ENCODE measurements at regions not wholly inside any gene's neighbourhood (a gene's known extent, or its start where the extent isn't known, plus 50 kb on each side); places are given as distances from the start of the nearest gene placed in this dataset.
"Not testable (repeated sequence)": the region's sequence is repeated elsewhere in the genome, so short reads cannot be mapped to it uniquely, and the experiment has no call there.

- TF ChIP-seq CTCF (conservative IDR thresholded peaks at IDR 0.05; ENCODE audit: control insufficient read depth, insufficient read depth, low read depth, low read length) = no peak
Observed at GRCh38 chrX:77298296-77298695, 148.9 kb upstream of the FGF16 start.

GRCh38 chrX:77298790-77299189 lies 148.4 kb upstream of the FGF16 start:
- DNase-seq (ENCODE audit: low read depth) = no peak
- TF ChIP-seq CTCF (conservative IDR thresholded peaks at IDR 0.05; ENCODE audit: control insufficient read depth, insufficient read depth, low read depth, low read length) = no peak
- H3K4me3 ChIP-seq (ENCODE audit: control insufficient read depth, low read depth, low read length) = no peak overlapping the region

More at GRCh38 chrX:77298296-77298695, 148.9 kb upstream of the FGF16 start:
- H3K4me3 ChIP-seq (ENCODE audit: control insufficient read depth, low read depth, low read length) = no peak overlapping the region
- no peak for DNase-seq (ENCODE audit: low read depth)

- H3K4me3 ChIP-seq (ENCODE audit: control insufficient read depth, low read depth, low read length) = no peak overlapping the region
- no peak for TF ChIP-seq CTCF (conservative IDR thresholded peaks at IDR 0.05; ENCODE audit: control insufficient read depth, insufficient read depth, low read depth, low read length)
- DNase-seq (ENCODE audit: low read depth) = no peak
Observed at GRCh38 chrX:77299549-77299948, 147.6 kb upstream of the FGF16 start.

- no peak for TF ChIP-seq CTCF (conservative IDR thresholded peaks at IDR 0.05; ENCODE audit: control insufficient read depth, insufficient read depth, low read depth, low read length)
- DNase-seq (ENCODE audit: low read depth) = no peak
- H3K4me3 ChIP-seq (ENCODE audit: control insufficient read depth, low read depth, low read length) = no peak overlapping the region
Observed at GRCh38 chrX:77342004-77342403, 105.2 kb upstream of the FGF16 start.

- H3K4me3 ChIP-seq (ENCODE audit: control insufficient read depth, low read depth, low read length) = no peak overlapping the region
- no peak for DNase-seq (ENCODE audit: low read depth)
- TF ChIP-seq CTCF (conservative IDR thresholded peaks at IDR 0.05; ENCODE audit: control insufficient read depth, insufficient read depth, low read depth, low read length) = no peak
Observed at GRCh38 chrX:77346859-77347258, 100.3 kb upstream of the FGF16 start.

GRCh38 chrX:77347572-77347971 lies 99.6 kb upstream of the FGF16 start:
- no peak for DNase-seq (ENCODE audit: low read depth)
- H3K4me3 ChIP-seq (ENCODE audit: control insufficient read depth, low read depth, low read length) = no peak overlapping the region
- no peak for TF ChIP-seq CTCF (conservative IDR thresholded peaks at IDR 0.05; ENCODE audit: control insufficient read depth, insufficient read depth, low read depth, low read length)

GRCh38 chrX:77389891-77390290 lies 57.3 kb upstream of the FGF16 start:
- no peak for DNase-seq (ENCODE audit: low read depth)
- TF ChIP-seq CTCF (conservative IDR thresholded peaks at IDR 0.05; ENCODE audit: control insufficient read depth, insufficient read depth, low read depth, low read length) = no peak
- H3K4me3 ChIP-seq (ENCODE audit: control insufficient read depth, low read depth, low read length) = no peak overlapping the region

- not testable (repeated sequence) for DNase-seq (ENCODE audit: low read depth); H3K4me3 ChIP-seq (ENCODE audit: control insufficient read depth, low read depth, low read length)
Observed at GRCh38 chrX:77390365-77390764, 56.8 kb upstream of the FGF16 start.

Measured in fibroblast of mammary gland (primary cell).